ENCODE measurements at regions not wholly inside any gene's neighbourhood (a gene's known extent, or its start where the extent isn't known, plus 50 kb on each side); places are given as distances from the start of the nearest gene placed in this dataset.

- FAIRE-seq: no peak
Observed at GRCh38 chr3:177585271-177585670, 388.0 kb upstream of the TBL1XR1 start.

GRCh38 chr3:177589041-177589650 is 391.9 kb upstream of the TBL1XR1 start:
- FAIRE-seq: no peak

GRCh38 chr3:177589911-177590381 is 392.7 kb upstream of the TBL1XR1 start:
- no peak for FAIRE-seq

- FAIRE-seq: no peak
Observed at GRCh38 chr3:177590826-177591225, 393.5 kb upstream of the TBL1XR1 start.

- FAIRE-seq: no peak
Observed at GRCh38 chr3:177591379-177591778, 394.1 kb upstream of the TBL1XR1 start.

GRCh38 chr3:177594096-177594495 is 396.8 kb upstream of the TBL1XR1 start:
- no peak for FAIRE-seq

- FAIRE-seq: no peak
Observed at GRCh38 chr3:177595530-177596188, 398.4 kb upstream of the TBL1XR1 start.

- no peak for FAIRE-seq
Observed at GRCh38 chr3:177596248-177596815, 399.1 kb upstream of the TBL1XR1 start.

GRCh38 chr3:177596816-177597271 is 399.6 kb upstream of the TBL1XR1 start:
- FAIRE-seq: no peak

- no peak for FAIRE-seq
Observed at GRCh38 chr3:177597311-177598096, 400.2 kb upstream of the TBL1XR1 start.

GRCh38 chr3:177598097-177598833 is 401.0 kb upstream of the TBL1XR1 start:
- FAIRE-seq: no peak

GRCh38 chr3:177599326-177599725 is 402.0 kb upstream of the TBL1XR1 start:
- no peak for FAIRE-seq

GRCh38 chr3:177599837-177600236 is 402.6 kb upstream of the TBL1XR1 start:
- FAIRE-seq: no peak

GRCh38 chr3:177600411-177600810 is 403.1 kb upstream of the TBL1XR1 start:
- no peak for FAIRE-seq

- no peak for FAIRE-seq
Observed at GRCh38 chr3:177601152-177601551, 403.9 kb upstream of the TBL1XR1 start.

- FAIRE-seq: no peak
Observed at GRCh38 chr3:177602601-177603147, 405.4 kb upstream of the TBL1XR1 start.

- no peak for FAIRE-seq
Observed at GRCh38 chr3:177603148-177603603, 405.9 kb upstream of the TBL1XR1 start.

GRCh38 chr3:177604181-177604580 is 406.9 kb upstream of the TBL1XR1 start:
- FAIRE-seq: no peak

GRCh38 chr3:177606891-177607290 is 409.6 kb upstream of the TBL1XR1 start:
- FAIRE-seq: no peak

- no peak for FAIRE-seq
Observed at GRCh38 chr3:177607589-177607988, 410.3 kb upstream of the TBL1XR1 start.

GRCh38 chr3:177608443-177608842 is 411.2 kb upstream of the TBL1XR1 start:
- no peak for FAIRE-seq

GRCh38 chr3:177609613-177610012 is 412.3 kb upstream of the TBL1XR1 start:
- FAIRE-seq: no peak
